ENCODE measurements at regions not wholly inside any gene's neighbourhood (a gene's known extent, or its start where the extent isn't known, plus 50 kb on each side); places are given as distances from the start of the nearest gene placed in this dataset.

- ATAC-seq (ENCODE audit: low FRiP score) (no peak), DNase-seq (ENCODE audit: low spot score) (no peak)
- TF ChIP-seq CTCF (IDR thresholded peaks at IDR 0.05) = no peak
These were observed 206.7 kb upstream of the POT1 start for GRCh38 chr7:125136341-125136740.

- DNase-seq (ENCODE audit: low spot score) (no peak), ATAC-seq (ENCODE audit: low FRiP score) (no peak)
- no peak for TF ChIP-seq CTCF (IDR thresholded peaks at IDR 0.05)
These were observed 200.5 kb upstream of the POT1 start for GRCh38 chr7:125130173-125130572.

GRCh38 chr7:125127304-125127703 lies 197.7 kb upstream of the POT1 start:
- no peak for DNase-seq (ENCODE audit: low spot score)
- no peak for ATAC-seq (ENCODE audit: low FRiP score)
- no peak for TF ChIP-seq CTCF (IDR thresholded peaks at IDR 0.05)

GRCh38 chr7:125126376-125126775 lies 196.8 kb upstream of the POT1 start:
- TF ChIP-seq CTCF (IDR thresholded peaks at IDR 0.05) = no peak
- no peak for DNase-seq (ENCODE audit: low spot score)
- ATAC-seq (ENCODE audit: low FRiP score) = no peak

GRCh38 chr7:125125315-125125714 lies 195.7 kb upstream of the POT1 start:
- DNase-seq (ENCODE audit: low spot score) = no peak
- ATAC-seq (ENCODE audit: low FRiP score) = no peak
- TF ChIP-seq CTCF (IDR thresholded peaks at IDR 0.05) = no peak

- TF ChIP-seq CTCF (IDR thresholded peaks at IDR 0.05) = no peak
- DNase-seq (ENCODE audit: low spot score) (no peak), ATAC-seq (ENCODE audit: low FRiP score) (no peak)
These were observed 192.5 kb upstream of the POT1 start for GRCh38 chr7:125122173-125122572.

GRCh38 chr7:125119559-125120115 lies 190.0 kb upstream of the POT1 start:
- no peak for DNase-seq (ENCODE audit: low spot score)
- no peak for TF ChIP-seq CTCF (IDR thresholded peaks at IDR 0.05)

More at GRCh38 chr7:125119559-125120115, 190.0 kb upstream of the POT1 start:
- ATAC-seq (ENCODE audit: low FRiP score) = no peak

All from omental fat pad (tissue), 3 donors.